HepG2 (cell line): ENCODE measurements at regions not wholly inside any gene's neighbourhood (a gene's known extent, or its start where the extent isn't known, plus 50 kb on each side); places are given as distances from the start of the nearest gene placed in this dataset.

Source experiments
- MEIS1 ChIP-seq: sonication (generic); formaldehyde crosslinking; IDR thresholded peaks from 2 replicates; pipeline ENCODE4 v1.9.0; 2021; ENCODE audit warnings: mild to moderate bottlenecking, missing genetic modification reagents, moderate library complexity, borderline replicate concordance
- MTF2 ChIP-seq: sonication (generic); formaldehyde crosslinking; IDR thresholded peaks from 2 replicates; pipeline ENCODE4 v1.5.0; 2020; ENCODE audit warnings: missing genetic modification reagents, borderline replicate concordance
- PHF20 ChIP-seq: sonication (generic); formaldehyde crosslinking; IDR thresholded peaks from 2 replicates; pipeline ENCODE4 v1.5.0; 2020; ENCODE audit warnings: mild to moderate bottlenecking, missing genetic modification reagents
- SUZ12 ChIP-seq: fragments of 150-350 bp; IDR thresholded peaks from 2 replicates; pipeline ENCODE4 v1.6.1; 2014; ENCODE audit warnings: low read depth, low read length
- ZBED4 ChIP-seq: sonication (generic); formaldehyde crosslinking; IDR thresholded peaks from 2 replicates; pipeline ENCODE4 v1.4.0; 2020; ENCODE audit warnings: missing genetic modification reagents, borderline replicate concordance
- ZNF556 ChIP-seq: sonication (generic); formaldehyde crosslinking; IDR thresholded peaks from 2 replicates; pipeline ENCODE4 v1.4.0; 2020; ENCODE audit warnings: mild to moderate bottlenecking, missing genetic modification reagents, borderline replicate concordance
- TF ChIP-seq, protein P1 (sequence below): fragments of 450-650 bp; IDR thresholded peaks from 2 replicates; pipeline ENCODE4 v1.6.1; 2016
- TF ChIP-seq, protein P2 (sequence below): sonication (generic); formaldehyde crosslinking; IDR thresholded peaks from 2 replicates; pipeline ENCODE4 v1.8.0; 2022; ENCODE audit warnings: missing genetic modification reagents, low read depth, mild to moderate bottlenecking, borderline replicate concordance
- TF ChIP-seq, protein P3 (sequence below): sonication (generic); formaldehyde crosslinking; IDR thresholded peaks from 2 replicates; pipeline ENCODE4 v1.4.0; 2020; ENCODE audit warnings: missing genetic modification reagents
- TF ChIP-seq, protein P4 (sequence below): sonication (generic); formaldehyde crosslinking; IDR thresholded peaks from 2 replicates; pipeline ENCODE4 v1.9.0; 2021; ENCODE audit warnings: mild to moderate bottlenecking, missing genetic modification reagents

GRCh38 chr18:40566510-40566844 is 1388.6 kb upstream of the PIK3C3 start (continued):
- TF ChIP-seq, protein P1, sequence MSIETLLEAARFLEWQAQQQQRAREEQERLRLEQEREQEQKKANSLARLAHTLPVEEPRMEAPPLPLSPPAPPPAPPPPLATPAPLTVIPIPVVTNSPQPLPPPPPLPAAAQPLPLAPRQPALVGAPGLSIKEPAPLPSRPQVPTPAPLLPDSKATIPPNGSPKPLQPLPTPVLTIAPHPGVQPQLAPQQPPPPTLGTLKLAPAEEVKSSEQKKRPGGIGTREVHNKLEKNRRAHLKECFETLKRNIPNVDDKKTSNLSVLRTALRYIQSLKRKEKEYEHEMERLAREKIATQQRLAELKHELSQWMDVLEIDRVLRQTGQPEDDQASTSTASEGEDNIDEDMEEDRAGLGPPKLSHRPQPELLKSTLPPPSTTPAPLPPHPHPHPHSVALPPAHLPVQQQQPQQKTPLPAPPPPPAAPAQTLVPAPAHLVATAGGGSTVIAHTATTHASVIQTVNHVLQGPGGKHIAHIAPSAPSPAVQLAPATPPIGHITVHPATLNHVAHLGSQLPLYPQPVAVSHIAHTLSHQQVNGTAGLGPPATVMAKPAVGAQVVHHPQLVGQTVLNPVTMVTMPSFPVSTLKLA = no peak
- TF ChIP-seq MTF2 (CRISPR knock-in tag) = no peak
- TF ChIP-seq PHF20 (CRISPR knock-in tag) = no peak
- TF ChIP-seq, protein P2, sequence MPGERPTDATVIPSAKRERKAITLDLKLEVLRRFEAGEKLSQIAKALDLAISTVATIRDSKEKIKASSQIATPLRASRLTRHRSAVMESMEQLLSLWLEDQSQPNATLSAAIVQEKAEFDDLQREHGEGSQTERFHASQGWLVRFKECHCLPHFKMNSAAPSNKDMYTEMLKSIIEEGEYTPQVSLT (CRISPR knock-in tag) = no peak
- no peak for TF ChIP-seq MEIS1 (CRISPR knock-in tag)
- TF ChIP-seq ZBED4 (CRISPR knock-in tag) = no peak
- no peak for TF ChIP-seq ZNF556 (CRISPR knock-in tag)
- TF ChIP-seq, protein P3, sequence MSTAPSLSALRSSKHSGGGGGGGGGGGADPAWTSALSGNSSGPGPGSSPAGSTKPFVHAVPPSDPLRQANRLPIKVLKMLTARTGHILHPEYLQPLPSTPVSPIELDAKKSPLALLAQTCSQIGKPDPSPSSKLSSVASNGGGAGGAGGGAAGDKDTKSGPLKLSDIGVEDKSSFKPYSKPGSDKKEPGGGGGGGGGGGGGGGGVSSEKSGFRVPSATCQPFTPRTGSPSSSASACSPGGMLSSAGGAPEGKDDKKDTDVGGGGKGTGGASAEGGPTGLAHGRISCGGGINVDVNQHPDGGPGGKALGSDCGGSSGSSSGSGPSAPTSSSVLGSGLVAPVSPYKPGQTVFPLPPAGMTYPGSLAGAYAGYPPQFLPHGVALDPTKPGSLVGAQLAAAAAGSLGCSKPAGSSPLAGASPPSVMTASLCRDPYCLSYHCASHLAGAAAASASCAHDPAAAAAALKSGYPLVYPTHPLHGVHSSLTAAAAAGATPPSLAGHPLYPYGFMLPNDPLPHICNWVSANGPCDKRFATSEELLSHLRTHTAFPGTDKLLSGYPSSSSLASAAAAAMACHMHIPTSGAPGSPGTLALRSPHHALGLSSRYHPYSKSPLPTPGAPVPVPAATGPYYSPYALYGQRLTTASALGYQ = no peak
- no peak for TF ChIP-seq SUZ12
- TF ChIP-seq, protein P4, sequence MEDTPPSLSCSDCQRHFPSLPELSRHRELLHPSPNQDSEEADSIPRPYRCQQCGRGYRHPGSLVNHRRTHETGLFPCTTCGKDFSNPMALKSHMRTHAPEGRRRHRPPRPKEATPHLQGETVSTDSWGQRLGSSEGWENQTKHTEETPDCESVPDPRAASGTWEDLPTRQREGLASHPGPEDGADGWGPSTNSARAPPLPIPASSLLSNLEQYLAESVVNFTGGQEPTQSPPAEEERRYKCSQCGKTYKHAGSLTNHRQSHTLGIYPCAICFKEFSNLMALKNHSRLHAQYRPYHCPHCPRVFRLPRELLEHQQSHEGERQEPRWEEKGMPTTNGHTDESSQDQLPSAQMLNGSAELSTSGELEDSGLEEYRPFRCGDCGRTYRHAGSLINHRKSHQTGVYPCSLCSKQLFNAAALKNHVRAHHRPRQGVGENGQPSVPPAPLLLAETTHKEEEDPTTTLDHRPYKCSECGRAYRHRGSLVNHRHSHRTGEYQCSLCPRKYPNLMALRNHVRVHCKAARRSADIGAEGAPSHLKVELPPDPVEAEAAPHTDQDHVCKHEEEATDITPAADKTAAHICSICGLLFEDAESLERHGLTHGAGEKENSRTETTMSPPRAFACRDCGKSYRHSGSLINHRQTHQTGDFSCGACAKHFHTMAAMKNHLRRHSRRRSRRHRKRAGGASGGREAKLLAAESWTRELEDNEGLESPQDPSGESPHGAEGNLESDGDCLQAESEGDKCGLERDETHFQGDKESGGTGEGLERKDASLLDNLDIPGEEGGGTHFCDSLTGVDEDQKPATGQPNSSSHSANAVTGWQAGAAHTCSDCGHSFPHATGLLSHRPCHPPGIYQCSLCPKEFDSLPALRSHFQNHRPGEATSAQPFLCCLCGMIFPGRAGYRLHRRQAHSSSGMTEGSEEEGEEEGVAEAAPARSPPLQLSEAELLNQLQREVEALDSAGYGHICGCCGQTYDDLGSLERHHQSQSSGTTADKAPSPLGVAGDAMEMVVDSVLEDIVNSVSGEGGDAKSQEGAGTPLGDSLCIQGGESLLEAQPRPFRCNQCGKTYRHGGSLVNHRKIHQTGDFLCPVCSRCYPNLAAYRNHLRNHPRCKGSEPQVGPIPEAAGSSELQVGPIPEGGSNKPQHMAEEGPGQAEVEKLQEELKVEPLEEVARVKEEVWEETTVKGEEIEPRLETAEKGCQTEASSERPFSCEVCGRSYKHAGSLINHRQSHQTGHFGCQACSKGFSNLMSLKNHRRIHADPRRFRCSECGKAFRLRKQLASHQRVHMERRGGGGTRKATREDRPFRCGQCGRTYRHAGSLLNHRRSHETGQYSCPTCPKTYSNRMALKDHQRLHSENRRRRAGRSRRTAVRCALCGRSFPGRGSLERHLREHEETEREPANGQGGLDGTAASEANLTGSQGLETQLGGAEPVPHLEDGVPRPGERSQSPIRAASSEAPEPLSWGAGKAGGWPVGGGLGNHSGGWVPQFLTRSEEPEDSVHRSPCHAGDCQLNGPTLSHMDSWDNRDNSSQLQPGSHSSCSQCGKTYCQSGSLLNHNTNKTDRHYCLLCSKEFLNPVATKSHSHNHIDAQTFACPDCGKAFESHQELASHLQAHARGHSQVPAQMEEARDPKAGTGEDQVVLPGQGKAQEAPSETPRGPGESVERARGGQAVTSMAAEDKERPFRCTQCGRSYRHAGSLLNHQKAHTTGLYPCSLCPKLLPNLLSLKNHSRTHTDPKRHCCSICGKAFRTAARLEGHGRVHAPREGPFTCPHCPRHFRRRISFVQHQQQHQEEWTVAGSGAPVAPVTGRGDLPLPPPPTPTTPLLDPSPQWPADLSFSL (CRISPR knock-in tag) = no peak
